ENCODE measurements at regions not wholly inside any gene's neighbourhood (a gene's known extent, or its start where the extent isn't known, plus 50 kb on each side); places are given as distances from the start of the nearest gene placed in this dataset.
A peak's percentile ranks its signal among the peaks of the same experiment; 100 is the strongest.

DNA sequence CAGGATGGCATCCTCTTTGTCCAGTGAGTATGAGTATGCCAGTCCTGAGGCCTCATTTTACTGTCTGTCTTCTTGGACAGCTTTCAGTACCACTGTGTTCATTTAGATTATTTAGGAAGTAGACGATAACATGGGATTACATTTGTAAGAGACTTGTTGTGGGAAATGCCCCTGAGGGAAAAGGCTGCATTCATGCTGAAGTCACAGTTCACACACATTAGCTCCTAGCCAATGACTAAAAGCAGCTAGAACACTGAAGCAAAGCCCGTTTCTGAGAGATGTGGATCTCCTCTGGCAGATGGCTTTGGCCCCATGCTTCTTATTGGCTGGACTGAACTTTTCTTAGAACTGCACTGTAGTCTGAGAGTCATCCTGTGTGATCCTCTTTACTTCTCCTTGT, 242.4 kb downstream of the FAM76B start:
- no peak for DNase-seq

DNA sequence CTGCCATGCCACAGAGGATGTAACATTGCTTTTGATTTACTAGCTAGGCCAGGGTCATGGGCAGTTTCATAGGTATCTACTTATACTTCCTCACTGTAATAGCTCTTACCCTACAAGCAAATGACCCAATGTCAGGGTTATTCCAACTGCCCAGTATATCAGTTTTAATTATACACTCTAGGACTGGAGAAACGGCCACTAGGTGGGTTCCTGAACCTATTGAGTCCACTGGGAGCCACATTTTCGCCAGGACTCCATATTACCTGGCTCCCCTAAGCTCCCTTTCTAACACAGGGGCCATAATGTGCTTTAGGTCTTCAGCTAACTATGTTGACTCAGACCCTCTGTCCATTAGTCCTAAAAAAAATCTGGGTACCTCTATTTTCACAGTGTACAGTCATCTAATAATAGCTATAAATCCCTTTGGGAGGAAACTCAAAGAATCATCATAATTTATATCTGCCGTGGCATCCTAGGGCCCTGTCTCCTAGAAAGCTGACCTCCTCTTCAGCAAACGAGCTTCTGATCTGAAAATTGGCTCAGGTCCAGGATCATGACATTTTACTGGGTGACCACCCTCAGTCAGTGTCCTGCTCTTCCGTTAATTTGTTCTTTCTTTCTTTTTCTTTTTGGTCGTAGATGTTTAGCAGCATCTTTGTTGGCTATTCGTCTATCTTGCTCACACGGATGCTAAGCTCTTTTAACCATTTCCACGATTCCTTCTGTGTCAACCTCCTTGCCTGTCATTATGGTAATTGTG, 244.3 kb downstream of the FAM76B start:
- DNase-seq = no peak

DNA sequence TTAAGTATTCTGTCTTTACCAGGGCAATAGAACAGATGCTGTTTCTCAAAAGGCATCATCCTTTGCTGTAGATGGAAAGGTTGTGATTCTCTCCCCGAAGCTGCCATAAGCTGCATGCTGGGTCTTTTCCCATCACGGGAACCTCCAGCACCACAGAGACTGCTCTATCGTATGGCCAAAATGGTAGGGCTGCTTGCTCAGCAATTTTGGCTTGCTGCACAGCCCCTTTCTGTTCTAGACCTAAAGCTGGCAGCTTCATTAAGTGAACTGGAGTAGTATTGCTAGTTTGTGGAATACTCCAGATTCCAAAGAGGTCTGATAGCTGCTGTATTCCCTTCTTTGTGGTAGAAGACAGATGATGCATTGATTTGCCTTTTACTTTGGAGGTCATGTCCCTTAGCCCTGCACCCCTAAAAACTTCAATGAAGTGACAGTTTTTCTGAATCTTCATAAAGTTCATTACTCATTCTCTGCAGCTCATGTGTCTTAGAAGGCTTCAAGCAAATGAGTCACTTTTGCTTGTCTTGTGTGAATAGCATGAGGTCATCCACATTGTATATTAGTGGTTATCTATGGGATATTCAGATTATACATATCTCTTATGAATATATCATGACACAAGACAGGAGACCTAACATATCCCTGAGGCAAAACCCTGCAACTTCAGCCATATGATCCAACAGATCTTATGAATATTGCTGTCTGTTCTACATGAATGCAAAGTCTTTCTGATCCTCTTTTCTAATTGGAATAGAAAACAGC, 245.3 kb downstream of the FAM76B start:
- no peak for DNase-seq

GRCh38 chr11:95542868-95543551, 246.6 kb downstream of the FAM76B start:
- no peak for DNase-seq

DNA sequence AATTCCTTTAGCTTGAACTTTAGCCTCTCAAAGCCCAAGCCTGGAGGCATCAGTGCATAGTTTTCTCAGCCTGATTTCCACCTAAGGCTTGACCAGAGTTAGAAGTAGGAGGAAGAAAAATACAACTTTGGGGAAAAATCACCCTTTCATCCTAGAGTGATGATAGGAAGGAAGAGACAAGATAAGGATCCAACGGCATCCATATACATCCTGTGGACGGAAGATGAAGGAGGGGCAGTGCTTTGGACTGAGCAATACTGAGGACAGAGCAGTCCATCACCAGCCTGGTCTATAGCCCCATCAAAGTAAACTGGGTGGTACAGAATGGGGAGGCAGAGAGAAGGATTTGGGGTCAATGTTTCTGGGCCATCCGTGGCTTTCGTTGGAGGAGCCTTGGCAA, 247.9 kb downstream of the FAM76B start:
- no peak for DNase-seq

- DNase-seq = peak; percentile 64
Observed at GRCh38 chr11:95536047-95536690, 253.4 kb downstream of the FAM76B start.

GRCh38 chr11:95534809-95535208, 254.8 kb downstream of the FAM76B start:
- no peak for DNase-seq

- no peak for DNase-seq
Observed at GRCh38 chr11:95534226-95534625, 255.4 kb downstream of the FAM76B start.

GRCh38 chr11:95531116-95531515, 258.5 kb downstream of the FAM76B start:
- DNase-seq = no peak

- peak; percentile 44 for DNase-seq
Observed at GRCh38 chr11:95524314-95525036, 265.1 kb downstream of the FAM76B start.

- no peak for DNase-seq
Observed at GRCh38 chr11:95522874-95523273, 266.7 kb downstream of the FAM76B start.

GRCh38 chr11:95521862-95522261, 267.7 kb downstream of the FAM76B start:
- no peak for DNase-seq

GRCh38 chr11:95521133-95521542, 268.4 kb downstream of the FAM76B start:
- peak; percentile 65 for DNase-seq

- no peak for DNase-seq
Observed at GRCh38 chr11:95520369-95521132, 269.0 kb downstream of the FAM76B start.

DNA sequence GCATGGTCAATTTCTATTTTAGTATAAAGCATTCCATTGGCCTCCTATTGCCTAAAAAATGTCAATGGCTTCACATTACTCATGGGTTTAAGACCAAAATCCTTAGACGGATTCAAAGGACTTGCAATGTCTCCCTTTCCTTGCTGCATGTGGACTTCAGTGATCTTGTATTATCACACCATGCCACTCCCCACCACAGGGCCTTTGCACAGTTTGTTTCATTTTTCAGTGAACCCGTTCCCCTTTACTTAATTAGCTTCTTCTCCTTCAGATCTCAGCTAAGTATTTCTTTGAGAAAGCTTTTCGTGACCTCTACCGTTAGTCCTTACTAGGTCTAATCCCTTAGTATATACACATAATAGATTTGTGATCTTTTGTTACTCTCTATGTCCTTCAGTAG, 269.7 kb downstream of the FAM76B start:
- no peak for DNase-seq

DNA sequence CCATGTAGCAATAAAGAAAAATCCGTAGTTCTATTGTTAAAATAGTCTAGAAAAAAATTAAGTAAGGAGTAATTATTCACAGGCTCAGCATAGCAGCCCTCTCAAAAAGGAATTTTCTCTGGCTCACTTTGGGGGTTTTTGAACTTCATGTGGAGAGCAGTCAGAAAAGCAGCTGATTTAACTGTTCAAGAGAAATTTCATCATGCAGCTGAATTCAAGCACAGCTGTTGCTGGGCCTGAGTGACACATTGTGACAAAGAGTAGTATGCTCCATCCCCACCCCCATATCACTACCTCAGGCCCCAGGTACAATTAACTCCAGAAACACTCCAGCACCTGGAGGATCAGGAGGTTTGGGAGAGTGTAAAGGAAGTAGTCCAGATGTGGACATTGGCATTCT, 272.1 kb downstream of the FAM76B start:
- peak; percentile 79 for DNase-seq

DNA sequence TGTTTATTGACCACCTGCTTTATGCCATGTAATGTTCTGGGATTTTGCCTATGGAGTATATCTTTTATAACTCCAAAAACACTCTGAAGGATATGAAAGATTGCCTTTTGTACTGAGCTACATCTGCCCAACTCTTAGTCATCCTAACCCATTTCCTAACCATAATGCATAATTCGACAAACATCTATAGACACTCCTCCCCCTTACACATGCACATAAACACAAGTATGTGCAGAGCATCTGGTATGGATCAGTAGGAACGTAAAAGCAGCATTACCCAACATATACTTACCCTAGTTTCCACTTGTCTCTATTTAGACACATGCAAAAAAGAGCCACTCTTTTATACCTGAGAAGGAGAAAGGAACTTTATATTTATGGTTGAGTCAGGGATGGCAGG, 272.8 kb downstream of the FAM76B start:
- DNase-seq = no peak

DNA sequence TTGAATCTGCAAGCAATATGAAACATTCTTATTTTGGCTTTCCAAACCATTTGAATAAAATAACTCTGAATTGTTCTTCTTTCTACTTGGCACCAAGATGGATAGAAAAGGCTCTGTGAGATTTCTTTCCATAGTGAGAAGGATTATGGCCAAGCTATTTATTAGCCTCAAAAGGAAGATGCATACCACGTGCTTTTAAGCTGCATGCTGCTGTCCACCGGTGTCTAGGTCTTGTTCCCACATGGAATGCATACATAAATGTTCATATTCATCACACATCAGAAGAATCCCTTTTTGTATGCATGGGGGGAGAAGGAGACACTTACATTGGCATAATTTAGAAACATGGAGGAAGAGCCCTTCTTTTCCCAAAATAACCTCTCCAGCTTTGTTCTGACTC, 273.4 kb downstream of the FAM76B start:
- no peak for DNase-seq

DNA sequence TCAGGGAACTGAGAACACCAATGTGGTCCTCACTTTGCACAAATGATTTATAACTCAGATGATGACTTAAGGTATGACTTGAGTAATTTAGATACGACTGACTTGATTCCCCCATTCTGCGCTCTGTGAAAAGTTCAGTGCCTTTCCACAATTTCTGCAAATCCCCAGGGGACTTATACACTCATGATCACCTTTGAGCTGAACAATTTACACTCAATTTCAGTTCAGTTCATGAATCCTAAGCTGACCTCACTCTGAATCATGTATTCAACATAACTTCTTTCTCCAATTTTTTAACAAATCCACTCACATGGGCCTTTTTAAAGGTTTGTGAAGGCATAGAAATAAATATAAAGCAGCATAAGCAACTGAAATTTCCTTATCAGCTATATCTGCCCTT, 274.2 kb downstream of the FAM76B start:
- no peak for DNase-seq

DNA sequence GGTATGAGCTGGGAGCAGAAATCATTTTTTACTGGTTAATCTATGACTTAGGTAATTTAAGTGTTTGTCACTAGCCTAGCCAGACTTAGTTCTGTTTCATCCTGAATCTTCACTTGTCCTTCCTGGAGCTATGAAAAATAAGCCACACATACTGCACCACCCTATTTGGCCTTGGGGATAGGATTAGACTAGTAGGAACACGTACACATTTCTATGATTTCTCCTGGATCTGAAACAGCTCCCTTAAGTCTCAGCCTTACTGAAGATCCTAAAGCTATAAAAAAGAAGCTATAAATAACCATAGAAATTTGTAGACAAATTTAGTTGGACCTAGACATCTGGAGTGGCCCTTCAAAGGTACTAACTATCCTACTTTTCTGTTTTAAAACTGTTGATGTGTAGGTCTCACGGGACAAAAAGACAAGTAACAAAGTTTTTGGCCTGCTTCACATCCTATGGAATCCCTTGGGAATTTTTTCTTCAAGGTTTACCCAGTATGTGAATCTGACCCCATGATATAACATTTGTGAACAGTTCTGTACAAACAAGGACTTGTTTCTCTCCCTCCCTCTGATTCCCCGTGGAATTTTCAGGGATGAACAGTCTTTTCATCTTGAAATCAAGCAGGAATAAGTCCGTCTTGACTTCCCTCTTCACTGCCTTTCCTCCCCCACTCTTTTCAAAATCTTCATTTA, 275.0 kb downstream of the FAM76B start:
- DNase-seq = peak; percentile 58

DNA sequence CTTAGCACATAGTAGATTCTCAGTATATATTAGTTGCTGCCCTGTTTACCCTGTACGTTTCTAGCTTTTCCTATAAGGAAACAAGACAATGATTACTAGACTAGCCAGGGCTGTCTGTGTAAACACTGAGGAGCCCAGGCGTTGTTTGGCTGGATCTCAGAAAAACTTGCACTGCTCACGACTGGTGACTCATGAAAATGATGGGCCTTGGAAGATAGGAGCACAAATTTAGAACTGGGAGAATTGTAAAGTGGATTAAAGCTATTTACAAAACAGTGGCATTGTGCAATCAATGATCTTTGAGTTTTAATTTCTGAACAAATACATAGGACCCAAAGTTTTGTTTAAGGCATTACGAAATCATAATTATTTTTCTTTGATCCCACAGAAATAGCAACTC, 276.9 kb downstream of the FAM76B start:
- DNase-seq = peak; percentile 77

Measured in tongue (tissue), 1 donor.